WTC11 (cell line): ENCODE measurements at regions not wholly inside any gene's neighbourhood (a gene's known extent, or its start where the extent isn't known, plus 50 kb on each side); places are given as distances from the start of the nearest gene placed in this dataset.

Experiments
- ATAC-seq: fragments of 200-7000 bp; cut with Tn5 transposase; 2 replicates; pipeline ENCODE4 v1.10.0; 2021; ENCODE audit warnings: mild to moderate bottlenecking, moderate library complexity
- CTCF ChIA-PET: fragments of 300-600 bp; sonication (Branson Sonifier 250); formaldehyde crosslinking; loops from one replicate; lab custom pipeline; 2021; ENCODE audit warnings: antibody characterized with exemption; lab: Charles Lee
- POLR2A ChIA-PET: fragments of 350-600 bp; sonication (Branson Sonifier 250); formaldehyde crosslinking; loops from one replicate; lab custom pipeline; 2021; ENCODE audit warnings: antibody characterized with exemption; lab: Charles Lee
- DNase-seq: peaks from one replicate; pipeline ENCODE4 v3.0.0; 2021; ENCODE audit warnings: low spot score
- H3K27ac Mint-ChIP-seq: 2 replicates; pipeline ENCODE4 v1.8.0; 2021; ENCODE audit warnings: mixed read lengths
- H3K27me3 Mint-ChIP-seq: 2 replicates; pipeline ENCODE4 v1.8.0; 2021; ENCODE audit warnings: low read depth, mild to moderate bottlenecking, moderate library complexity, mixed read lengths
- H3K36me3 Mint-ChIP-seq: 2 replicates; pipeline ENCODE4 v1.8.0; 2021; ENCODE audit warnings: mixed read lengths
- H3K4me1 Mint-ChIP-seq: 2 replicates; pipeline ENCODE4 v1.8.0; 2022; ENCODE audit warnings: mixed read lengths
- H3K4me3 Mint-ChIP-seq: 2 replicates; pipeline ENCODE4 v1.8.0; 2021; ENCODE audit warnings: mild to moderate bottlenecking, moderate library complexity, mixed read lengths
- H3K9me3 Mint-ChIP-seq: 2 replicates; pipeline ENCODE4 v1.8.0; 2021; ENCODE audit warnings: mixed read lengths
- ATF1 ChIP-seq: sonication (generic); formaldehyde crosslinking; IDR thresholded peaks from 2 replicates; pipeline ENCODE4 v1.8.1; 2023; ENCODE audit warnings: mild to moderate bottlenecking, moderate library complexity, missing genetic modification reagents
- EMX1 ChIP-seq: fragments of 250-450 bp; sonication (Bioruptor Pico); IDR thresholded peaks from 2 replicates; pipeline ENCODE4 v1.8.0; 2021; ENCODE audit warnings: mild to moderate bottlenecking
- ETV6 ChIP-seq: sonication (generic); formaldehyde crosslinking; IDR thresholded peaks from 2 replicates; pipeline ENCODE4 v1.8.1; 2022; ENCODE audit warnings: mild to moderate bottlenecking, missing genetic modification reagents
- GTF2I ChIP-seq: fragments of 250-450 bp; sonication (Bioruptor Pico); conservative IDR thresholded peaks from 2 replicates; pipeline ENCODE4 v1.4.0; 2021; ENCODE audit warnings: mild to moderate bottlenecking
- JUN ChIP-seq: sonication (generic); formaldehyde crosslinking; IDR thresholded peaks from 2 replicates; pipeline ENCODE4 v1.8.0; 2023; ENCODE audit warnings: mild to moderate bottlenecking, missing genetic modification reagents
- NR3C1 ChIP-seq: sonication (generic); formaldehyde crosslinking; conservative IDR thresholded peaks from 2 replicates; pipeline ENCODE4 v1.8.1; 2023; ENCODE audit warnings: low read depth, mild to moderate bottlenecking, missing genetic modification reagents
- RORB ChIP-seq: fragments of 250-450 bp; sonication (Bioruptor Pico); IDR thresholded peaks from 2 replicates; pipeline ENCODE4 v1.9.0; 2021; ENCODE audit warnings: mild to moderate bottlenecking
- SP1 ChIP-seq: sonication (generic); formaldehyde crosslinking; conservative IDR thresholded peaks from 2 replicates; pipeline ENCODE4 v1.8.1; 2022; ENCODE audit warnings: missing genetic modification reagents
- ZNF232 ChIP-seq: sonication (generic); formaldehyde crosslinking; IDR thresholded peaks from 2 replicates; pipeline ENCODE4 v1.8.0; 2022; ENCODE audit warnings: mild to moderate bottlenecking, missing genetic modification reagents
- ZNF396 ChIP-seq: fragments of 250-450 bp; sonication (Bioruptor Pico); IDR thresholded peaks from 2 replicates; pipeline ENCODE4 v1.8.0; 2021; ENCODE audit warnings: mild to moderate bottlenecking, moderate library complexity, borderline replicate concordance
- ZNF416 ChIP-seq: fragments of 250-450 bp; sonication (Bioruptor Pico); IDR thresholded peaks from 2 replicates; pipeline ENCODE4 v1.9.0; 2021; ENCODE audit warnings: mild to moderate bottlenecking, inconsistent platforms
- TF ChIP-seq, protein P1 (sequence below): sonication (generic); formaldehyde crosslinking; IDR thresholded peaks from 2 replicates; pipeline ENCODE4 v1.8.0; 2022; ENCODE audit warnings: mild to moderate bottlenecking, missing genetic modification reagents
- TF ChIP-seq, protein P2 (sequence below): sonication (generic); formaldehyde crosslinking; IDR thresholded peaks from 2 replicates; pipeline ENCODE4 v1.8.0; 2022; ENCODE audit warnings: mild to moderate bottlenecking, missing genetic modification reagents
- TF ChIP-seq, protein P3 (sequence below): sonication (generic); formaldehyde crosslinking; IDR thresholded peaks from 2 replicates; pipeline ENCODE4 v1.8.1; 2023; ENCODE audit warnings: mild to moderate bottlenecking, missing genetic modification reagents, moderate library complexity
- TF ChIP-seq, protein P4 (sequence below): sonication (generic); formaldehyde crosslinking; IDR thresholded peaks from 2 replicates; pipeline ENCODE4 v1.8.1; 2023; ENCODE audit warnings: mild to moderate bottlenecking, missing genetic modification reagents, borderline replicate concordance
- TF ChIP-seq, protein P5 (sequence below): sonication (generic); formaldehyde crosslinking; IDR thresholded peaks from 2 replicates; pipeline ENCODE4 v1.8.0; 2022; ENCODE audit warnings: mild to moderate bottlenecking, missing genetic modification reagents

DNA sequence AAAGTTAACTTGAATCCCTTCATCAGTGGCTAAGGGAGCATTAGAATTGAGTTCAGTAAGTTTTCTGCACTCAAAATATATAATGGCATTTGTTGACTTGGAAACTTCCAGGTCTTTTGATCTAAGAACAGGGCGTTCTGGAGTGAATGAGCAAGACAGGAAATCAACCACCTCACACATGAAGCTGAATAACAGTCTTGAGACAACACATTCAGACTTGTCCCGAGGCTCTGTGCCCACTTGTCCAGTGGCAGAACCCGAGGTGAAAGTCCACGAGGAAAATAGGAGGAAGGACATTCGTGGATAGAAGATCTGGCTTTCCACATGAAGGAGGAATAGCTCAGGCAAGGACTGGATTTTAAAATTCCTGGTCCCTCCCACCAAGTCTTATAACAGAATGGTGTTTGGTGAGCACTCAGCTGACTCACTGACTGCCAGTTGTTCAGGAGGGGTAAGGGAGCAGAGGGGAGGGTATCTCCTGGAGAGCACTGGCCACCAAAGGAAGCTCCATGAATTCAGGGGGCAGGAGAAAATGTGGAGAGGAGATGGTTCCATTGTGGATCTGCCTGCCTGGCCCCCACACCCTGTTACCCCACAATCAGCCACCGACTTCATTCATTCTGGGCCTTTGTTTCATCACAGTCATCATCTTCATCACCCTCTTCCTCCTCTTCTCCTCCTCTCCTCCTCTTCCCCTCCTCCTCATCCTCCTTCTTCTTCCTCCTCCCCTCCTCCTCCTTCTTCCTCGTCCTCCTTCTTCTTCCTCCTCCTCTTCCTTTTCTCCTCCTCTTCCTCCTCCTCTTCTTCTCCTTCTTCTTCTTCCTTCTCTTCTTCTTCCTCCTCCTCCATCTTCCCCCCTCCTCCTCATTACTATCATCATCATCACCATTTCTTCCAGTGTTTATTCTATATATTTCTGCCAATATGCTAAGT lies 620.1 kb downstream of the MED13L start:
- ChIA-PET CTCF (no interaction called here), POLR2A (no interaction called here)
- H3K4me3 Mint-ChIP-seq, result no peak overlapping the region
- TF ChIP-seq RORB (no peak), SP1 (CRISPR knock-in tag) (no peak), ATF1 (CRISPR knock-in tag) (no peak), ZNF232 (CRISPR knock-in tag) (no peak), ZNF396 (CRISPR knock-in tag) (no peak), GTF2I (CRISPR knock-in tag) (no peak), EMX1 (no peak), NR3C1 (CRISPR knock-in tag) (no peak), JUN (no peak)
- TF ChIP-seq, protein P1, sequence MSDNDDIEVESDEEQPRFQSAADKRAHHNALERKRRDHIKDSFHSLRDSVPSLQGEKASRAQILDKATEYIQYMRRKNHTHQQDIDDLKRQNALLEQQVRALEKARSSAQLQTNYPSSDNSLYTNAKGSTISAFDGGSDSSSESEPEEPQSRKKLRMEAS, result no peak
- TF ChIP-seq, protein P2, sequence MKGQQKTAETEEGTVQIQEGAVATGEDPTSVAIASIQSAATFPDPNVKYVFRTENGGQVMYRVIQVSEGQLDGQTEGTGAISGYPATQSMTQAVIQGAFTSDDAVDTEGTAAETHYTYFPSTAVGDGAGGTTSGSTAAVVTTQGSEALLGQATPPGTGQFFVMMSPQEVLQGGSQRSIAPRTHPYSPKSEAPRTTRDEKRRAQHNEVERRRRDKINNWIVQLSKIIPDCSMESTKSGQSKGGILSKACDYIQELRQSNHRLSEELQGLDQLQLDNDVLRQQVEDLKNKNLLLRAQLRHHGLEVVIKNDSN (CRISPR knock-in tag), result no peak
- TF ChIP-seq, protein P3, sequence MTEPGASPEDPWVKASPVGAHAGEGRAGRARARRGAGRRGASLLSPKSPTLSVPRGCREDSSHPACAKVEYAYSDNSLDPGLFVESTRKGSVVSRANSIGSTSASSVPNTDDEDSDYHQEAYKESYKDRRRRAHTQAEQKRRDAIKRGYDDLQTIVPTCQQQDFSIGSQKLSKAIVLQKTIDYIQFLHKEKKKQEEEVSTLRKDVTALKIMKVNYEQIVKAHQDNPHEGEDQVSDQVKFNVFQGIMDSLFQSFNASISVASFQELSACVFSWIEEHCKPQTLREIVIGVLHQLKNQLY, result no peak
- DNase-seq (no peak), ATAC-seq (no peak)
- H3K4me1 Mint-ChIP-seq, result no peaks in the 10 kb centered on the region
- H3K27ac Mint-ChIP-seq, result no peak overlapping the region
- H3K9me3 Mint-ChIP-seq, result no peaks in the 10 kb centered on the region
- H3K36me3 Mint-ChIP-seq, result no peaks in the 10 kb centered on the region
- no peaks in the 10 kb centered on the region for H3K27me3 Mint-ChIP-seq

DNA sequence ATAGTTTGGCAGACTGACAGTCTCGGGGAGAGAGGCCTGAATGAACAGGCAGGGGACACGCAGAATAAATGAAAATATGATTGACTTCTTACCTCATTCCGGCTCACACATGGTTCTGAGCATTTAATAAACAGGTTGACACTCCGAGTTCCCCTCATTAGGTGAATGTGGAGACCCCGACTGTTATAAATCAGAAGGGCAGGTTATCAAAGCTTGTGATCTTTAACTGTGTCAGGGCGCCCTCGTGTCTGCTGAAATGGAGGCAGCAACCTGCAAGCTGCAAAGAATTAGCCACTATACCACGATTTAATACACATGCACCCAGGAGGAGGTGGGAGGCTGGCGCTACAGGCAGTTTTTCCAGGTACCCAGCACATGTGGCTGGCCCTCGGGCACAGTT lies 627.5 kb downstream of the MED13L start:
- POLR2A ChIA-PET, result no interaction called here
- DNase-seq (no peak), ATAC-seq (no peak)
- H3K27ac Mint-ChIP-seq, result no peak overlapping the region
- no peaks in the 10 kb centered on the region for H3K27me3 Mint-ChIP-seq
- TF ChIP-seq ETV6 (no peak), ZNF416 (CRISPR knock-in tag) (no peak)
- TF ChIP-seq, protein P4, sequence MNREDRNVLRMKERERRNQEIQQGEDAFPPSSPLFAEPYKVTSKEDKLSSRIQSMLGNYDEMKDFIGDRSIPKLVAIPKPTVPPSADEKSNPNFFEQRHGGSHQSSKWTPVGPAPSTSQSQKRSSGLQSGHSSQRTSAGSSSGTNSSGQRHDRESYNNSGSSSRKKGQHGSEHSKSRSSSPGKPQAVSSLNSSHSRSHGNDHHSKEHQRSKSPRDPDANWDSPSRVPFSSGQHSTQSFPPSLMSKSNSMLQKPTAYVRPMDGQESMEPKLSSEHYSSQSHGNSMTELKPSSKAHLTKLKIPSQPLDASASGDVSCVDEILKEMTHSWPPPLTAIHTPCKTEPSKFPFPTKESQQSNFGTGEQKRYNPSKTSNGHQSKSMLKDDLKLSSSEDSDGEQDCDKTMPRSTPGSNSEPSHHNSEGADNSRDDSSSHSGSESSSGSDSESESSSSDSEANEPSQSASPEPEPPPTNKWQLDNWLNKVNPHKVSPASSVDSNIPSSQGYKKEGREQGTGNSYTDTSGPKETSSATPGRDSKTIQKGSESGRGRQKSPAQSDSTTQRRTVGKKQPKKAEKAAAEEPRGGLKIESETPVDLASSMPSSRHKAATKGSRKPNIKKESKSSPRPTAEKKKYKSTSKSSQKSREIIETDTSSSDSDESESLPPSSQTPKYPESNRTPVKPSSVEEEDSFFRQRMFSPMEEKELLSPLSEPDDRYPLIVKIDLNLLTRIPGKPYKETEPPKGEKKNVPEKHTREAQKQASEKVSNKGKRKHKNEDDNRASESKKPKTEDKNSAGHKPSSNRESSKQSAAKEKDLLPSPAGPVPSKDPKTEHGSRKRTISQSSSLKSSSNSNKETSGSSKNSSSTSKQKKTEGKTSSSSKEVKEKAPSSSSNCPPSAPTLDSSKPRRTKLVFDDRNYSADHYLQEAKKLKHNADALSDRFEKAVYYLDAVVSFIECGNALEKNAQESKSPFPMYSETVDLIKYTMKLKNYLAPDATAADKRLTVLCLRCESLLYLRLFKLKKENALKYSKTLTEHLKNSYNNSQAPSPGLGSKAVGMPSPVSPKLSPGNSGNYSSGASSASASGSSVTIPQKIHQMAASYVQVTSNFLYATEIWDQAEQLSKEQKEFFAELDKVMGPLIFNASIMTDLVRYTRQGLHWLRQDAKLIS (CRISPR knock-in tag), result no peak
- TF ChIP-seq, protein P2 (CRISPR knock-in tag), result no peak
- TF ChIP-seq, protein P5, sequence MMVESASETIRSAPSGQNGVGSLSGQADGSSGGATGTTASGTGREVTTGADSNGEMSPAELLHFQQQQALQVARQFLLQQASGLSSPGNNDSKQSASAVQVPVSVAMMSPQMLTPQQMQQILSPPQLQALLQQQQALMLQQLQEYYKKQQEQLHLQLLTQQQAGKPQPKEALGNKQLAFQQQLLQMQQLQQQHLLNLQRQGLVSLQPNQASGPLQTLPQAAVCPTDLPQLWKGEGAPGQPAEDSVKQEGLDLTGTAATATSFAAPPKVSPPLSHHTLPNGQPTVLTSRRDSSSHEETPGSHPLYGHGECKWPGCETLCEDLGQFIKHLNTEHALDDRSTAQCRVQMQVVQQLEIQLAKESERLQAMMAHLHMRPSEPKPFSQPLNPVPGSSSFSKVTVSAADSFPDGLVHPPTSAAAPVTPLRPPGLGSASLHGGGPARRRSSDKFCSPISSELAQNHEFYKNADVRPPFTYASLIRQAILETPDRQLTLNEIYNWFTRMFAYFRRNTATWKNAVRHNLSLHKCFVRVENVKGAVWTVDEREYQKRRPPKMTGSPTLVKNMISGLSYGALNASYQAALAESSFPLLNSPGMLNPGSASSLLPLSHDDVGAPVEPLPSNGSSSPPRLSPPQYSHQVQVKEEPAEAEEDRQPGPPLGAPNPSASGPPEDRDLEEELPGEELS, result no peak
- TF ChIP-seq, all 79 proteins: peak for 0
- peaks cover 7% of the 10 kb centered on the region for H3K4me1 Mint-ChIP-seq
- CTCF ChIA-PET, result no interaction called here
- H3K36me3 Mint-ChIP-seq, result no peaks in the 10 kb centered on the region
- no peak overlapping the region for H3K4me3 Mint-ChIP-seq
- H3K9me3 Mint-ChIP-seq, result peaks cover 9% of the 10 kb centered on the region
